Progenitor cell of endocrine pancreas (in vitro differentiated cells): ENCODE measurements at regions not wholly inside any gene's neighbourhood (a gene's known extent, or its start where the extent isn't known, plus 50 kb on each side); places are given as distances from the start of the nearest gene placed in this dataset.
A peak's percentile ranks its signal among the peaks of the same experiment; 100 is the strongest.

Experiments
- DNase-seq: peaks from one replicate; pipeline ENCODE4 v3.0.0; 2021; ENCODE audit warnings: low spot score; ENCODE audit not compliant: unreplicated experiment
- H3K27ac Mint-ChIP-seq: 2 replicates; pipeline ENCODE4 v1.8.0; 2021; ENCODE audit warnings: mild to moderate bottlenecking, moderate library complexity, mixed read lengths
- H3K27me3 Mint-ChIP-seq: 2 replicates; pipeline ENCODE4 v1.8.0; 2021; ENCODE audit warnings: mixed read lengths
- H3K36me3 Mint-ChIP-seq: 2 replicates; pipeline ENCODE4 v1.8.0; 2022; ENCODE audit warnings: mixed read lengths; ENCODE audit not compliant: insufficient read depth
- H3K4me1 Mint-ChIP-seq: 2 replicates; pipeline ENCODE4 v1.8.0; 2021; ENCODE audit warnings: low read depth, mixed read lengths
- H3K4me3 Mint-ChIP-seq: 2 replicates; pipeline ENCODE4 v1.8.0; 2021; ENCODE audit warnings: low read depth, mild to moderate bottlenecking, moderate library complexity, mixed read lengths
- H3K9me3 Mint-ChIP-seq: 2 replicates; pipeline ENCODE4 v1.8.0; 2021; ENCODE audit warnings: low read depth, mixed read lengths
- CTCF ChIP-seq: fragments of 200-600 bp; sonication (generic); IDR thresholded peaks from one replicate; pipeline ENCODE4 v1.5.0; 2021; ENCODE audit warnings: antibody characterized with exemption, mild to moderate bottlenecking; ENCODE audit not compliant: unreplicated experiment

GRCh38 chr9:110036286-110036685 is 171.7 kb downstream of the C9orf152 start:
- no peak for TF ChIP-seq CTCF
- H3K9me3 Mint-ChIP-seq: no peaks in the 10 kb centered on the region
- H3K27ac Mint-ChIP-seq: no peak overlapping the region
- H3K4me3 Mint-ChIP-seq: no peak overlapping the region
- no peaks in the 10 kb centered on the region for H3K36me3 Mint-ChIP-seq
- peaks cover 3% of the 10 kb centered on the region for H3K4me1 Mint-ChIP-seq
- peaks cover 4% of the 10 kb centered on the region for H3K27me3 Mint-ChIP-seq
- no peak for DNase-seq

GRCh38 chr9:110040788-110041187 is 167.2 kb downstream of the C9orf152 start:
- H3K36me3 Mint-ChIP-seq: no peaks in the 10 kb centered on the region
- H3K9me3 Mint-ChIP-seq: no peaks in the 10 kb centered on the region
- H3K27ac Mint-ChIP-seq: no peak overlapping the region
- H3K27me3 Mint-ChIP-seq: peaks cover 15% of the 10 kb centered on the region
- H3K4me1 Mint-ChIP-seq: no peaks in the 10 kb centered on the region
- no peak for DNase-seq
- TF ChIP-seq CTCF: no peak
- no peak overlapping the region for H3K4me3 Mint-ChIP-seq

- no peak overlapping the region for H3K27ac Mint-ChIP-seq
- no peaks in the 10 kb centered on the region for H3K4me1 Mint-ChIP-seq
- no peaks in the 10 kb centered on the region for H3K9me3 Mint-ChIP-seq
- peaks cover 18% of the 10 kb centered on the region for H3K27me3 Mint-ChIP-seq
- no peak for TF ChIP-seq CTCF
- no peak overlapping the region for H3K4me3 Mint-ChIP-seq
- DNase-seq: no peak
- H3K36me3 Mint-ChIP-seq: no peaks in the 10 kb centered on the region
These were observed 166.5 kb downstream of the C9orf152 start for GRCh38 chr9:110041452-110041851.

- H3K27ac Mint-ChIP-seq: peak overlapping the region; percentile 62
- peaks cover 12% of the 10 kb centered on the region for H3K4me1 Mint-ChIP-seq
- H3K36me3 Mint-ChIP-seq: no peaks in the 10 kb centered on the region
- H3K4me3 Mint-ChIP-seq: peak overlapping the region; percentile 78
- H3K27me3 Mint-ChIP-seq: peaks cover 68% of the 10 kb centered on the region
- TF ChIP-seq CTCF: no peak
- H3K9me3 Mint-ChIP-seq: no peaks in the 10 kb centered on the region
- DNase-seq: no peak
These were observed 160.6 kb downstream of the C9orf152 start for GRCh38 chr9:110047232-110047954.

- peak overlapping the region; percentile 78 for H3K4me3 Mint-ChIP-seq
- peak; percentile 15 for DNase-seq
- no peaks in the 10 kb centered on the region for H3K36me3 Mint-ChIP-seq
- peaks cover 73% of the 10 kb centered on the region for H3K27me3 Mint-ChIP-seq
- H3K27ac Mint-ChIP-seq: peak overlapping the region; percentile 62
- no peaks in the 10 kb centered on the region for H3K9me3 Mint-ChIP-seq
- peaks cover 12% of the 10 kb centered on the region for H3K4me1 Mint-ChIP-seq
- no peak for TF ChIP-seq CTCF
These were observed 160.0 kb downstream of the C9orf152 start for GRCh38 chr9:110047955-110048402.
